ENCODE measurements at regions not wholly inside any gene's neighbourhood (a gene's known extent, or its start where the extent isn't known, plus 50 kb on each side); places are given as distances from the start of the nearest gene placed in this dataset.

DNA sequence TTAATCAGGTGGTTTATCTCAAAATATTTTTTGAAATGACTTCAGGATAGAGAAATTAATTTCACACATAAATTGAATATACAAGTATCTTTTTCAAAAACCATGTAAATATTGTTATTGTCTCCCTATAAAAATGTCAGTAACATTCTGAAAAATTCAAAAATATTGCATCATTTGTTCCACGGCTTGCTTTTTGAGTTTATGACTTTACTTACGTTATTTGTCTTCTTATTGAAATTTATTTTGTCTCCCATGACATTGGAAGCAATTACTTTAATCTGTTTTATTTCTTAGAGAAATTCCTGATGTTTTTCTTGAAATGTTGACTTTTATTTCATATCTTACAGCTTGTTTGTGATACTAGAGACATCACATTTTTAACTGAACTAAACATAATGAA lies 56.9 kb upstream of the P2RY1 start:
- Histone ChIP-seq H3K4me3 (ENCODE audit: low read depth, low read length) (no peak overlapping the region), H3K9me3 (ENCODE audit: control insufficient read depth, insufficient read depth, low read depth, low read length) (no peaks in the 10 kb centered on the region), H3K27me3 (ENCODE audit: control insufficient read depth, insufficient read depth, low read length) (no peaks in the 10 kb centered on the region), H3K27ac (ENCODE audit: low read depth, low read length) (no peak overlapping the region), H3K36me3 (ENCODE audit: control insufficient read depth, insufficient read depth, low read length) (no peaks in the 10 kb centered on the region), H3K9ac (ENCODE audit: low read length) (no peak overlapping the region), H3K4me1 (ENCODE audit: control insufficient read depth, insufficient read depth, low read length) (peaks cover 12% of the 10 kb centered on the region; the same call in 1 of the 2 replicates)

DNA sequence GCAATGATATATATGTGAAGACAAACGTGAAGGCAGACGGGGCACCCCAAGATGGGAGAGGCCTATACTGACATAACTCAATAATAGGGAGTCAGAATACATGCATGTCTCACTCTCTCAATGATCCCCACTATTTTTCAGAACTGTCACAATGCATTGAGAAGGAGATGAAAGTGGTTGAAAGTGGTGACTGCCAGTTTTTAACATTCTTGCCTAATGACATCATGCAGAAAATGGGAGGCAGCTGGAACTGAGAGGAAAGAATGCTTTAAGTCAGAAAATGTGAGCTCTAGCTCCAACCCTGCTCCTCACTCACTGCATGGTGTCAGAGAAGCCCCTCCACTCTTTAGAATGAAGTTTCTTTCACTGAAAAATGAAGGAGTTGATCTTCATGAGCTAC lies 55.3 kb upstream of the P2RY1 start:
- Histone ChIP-seq H3K4me1 (ENCODE audit: control insufficient read depth, insufficient read depth, low read length) (peaks cover 12% of the 10 kb centered on the region; the same call in 1 of the 2 replicates), H3K36me3 (ENCODE audit: control insufficient read depth, insufficient read depth, low read length) (no peaks in the 10 kb centered on the region), H3K4me3 (ENCODE audit: low read depth, low read length) (no peak overlapping the region), H3K9ac (ENCODE audit: low read length) (no peak overlapping the region), H3K27ac (ENCODE audit: low read depth, low read length) (no peak overlapping the region; the same call in 1 of the 2 replicates), H3K27me3 (ENCODE audit: control insufficient read depth, insufficient read depth, low read length) (no peaks in the 10 kb centered on the region), H3K9me3 (ENCODE audit: control insufficient read depth, insufficient read depth, low read depth, low read length) (peaks cover under 1% of the 10 kb centered on the region; the same call in 1 of the 2 replicates)

DNA sequence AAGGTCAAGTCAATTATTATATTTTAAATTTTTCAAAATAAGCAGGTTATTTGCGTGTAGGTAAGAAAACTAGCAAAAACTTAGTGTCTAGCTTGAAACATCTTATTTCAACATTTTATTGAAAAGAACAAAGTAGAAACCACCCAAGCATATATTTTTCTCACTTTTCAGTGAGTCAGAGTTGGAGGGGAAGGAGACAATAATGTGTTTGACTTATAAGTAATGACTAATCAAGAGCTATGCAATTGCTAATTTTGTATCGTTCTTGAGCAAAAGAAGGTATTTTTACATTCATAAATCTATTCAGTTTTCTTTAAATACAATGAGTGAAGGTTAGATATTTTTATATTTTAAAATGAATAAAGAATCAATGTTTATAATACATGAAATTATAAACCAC lies 54.4 kb upstream of the P2RY1 start:
- H3K4me1 ChIP-seq (ENCODE audit: control insufficient read depth, insufficient read depth, low read length), result peaks cover 12% of the 10 kb centered on the region; the same call in 1 of the 2 replicates
- H3K27me3 ChIP-seq (ENCODE audit: control insufficient read depth, insufficient read depth, low read length), result no peaks in the 10 kb centered on the region
- H3K4me3 ChIP-seq (ENCODE audit: low read depth, low read length), result no peak overlapping the region
- H3K36me3 ChIP-seq (ENCODE audit: control insufficient read depth, insufficient read depth, low read length), result no peaks in the 10 kb centered on the region
- no peak overlapping the region for H3K27ac ChIP-seq (ENCODE audit: low read depth, low read length)
- H3K9me3 ChIP-seq (ENCODE audit: control insufficient read depth, insufficient read depth, low read depth, low read length), result peaks cover 9% of the 10 kb centered on the region
- no peak overlapping the region for H3K9ac ChIP-seq (ENCODE audit: low read length)

DNA sequence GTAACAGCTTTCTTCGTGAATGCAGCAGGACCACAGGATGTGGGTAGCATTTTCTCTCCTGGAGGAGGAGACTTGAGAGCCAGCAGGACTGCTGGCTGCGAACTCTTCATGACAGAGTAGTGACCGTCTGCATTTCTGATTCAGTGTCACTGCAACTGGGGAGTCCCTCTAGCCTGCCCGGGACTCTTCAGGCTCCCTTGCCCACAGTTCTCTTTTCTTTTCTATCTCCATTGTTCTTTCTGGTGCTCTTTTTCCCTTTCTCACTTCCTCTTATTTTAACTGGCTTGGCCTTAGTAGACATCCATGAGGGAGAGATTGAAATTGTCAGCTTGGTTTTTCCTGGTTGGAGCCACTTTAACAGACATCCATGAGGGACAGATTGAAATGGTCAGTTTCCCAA lies 49.9 kb upstream of the P2RY1 start:
- H3K27ac ChIP-seq (ENCODE audit: low read depth, low read length), result no peak overlapping the region
- no peak overlapping the region for H3K4me3 ChIP-seq (ENCODE audit: low read depth, low read length)
- peaks cover 5% of the 10 kb centered on the region; the same call in 1 of the 2 replicates for H3K4me1 ChIP-seq (ENCODE audit: control insufficient read depth, insufficient read depth, low read length)
- H3K9ac ChIP-seq (ENCODE audit: low read length), result no peak overlapping the region
- no peaks in the 10 kb centered on the region for H3K27me3 ChIP-seq (ENCODE audit: control insufficient read depth, insufficient read depth, low read length)
- no peaks in the 10 kb centered on the region for H3K36me3 ChIP-seq (ENCODE audit: control insufficient read depth, insufficient read depth, low read length)
- H3K9me3 ChIP-seq (ENCODE audit: control insufficient read depth, insufficient read depth, low read depth, low read length), result peaks cover 28% of the 10 kb centered on the region

Data from HUES6 (cell line).